Astrocyte (in vitro differentiated cells and primary cell): ENCODE measurements at regions not wholly inside any gene's neighbourhood (a gene's known extent, or its start where the extent isn't known, plus 50 kb on each side); places are given as distances from the start of the nearest gene placed in this dataset.

Experiments used
- DNase-seq: peaks from one replicate; pipeline ENCODE4 v3.0.0-alpha.2; 2010; ENCODE audit warnings: low read depth
- FAIRE-seq: peaks from 2 replicates; lab custom pipeline; 2011; peaks lifted over from hg19 to GRCh38; lab: Jason Lieb, UNC
- H2AFZ ChIP-seq: 2 replicates; pipeline ENCODE4 v1.6.0; 2012; ENCODE audit warnings: low read depth, low read length, inconsistent platforms
- H3K27ac ChIP-seq: 2 replicates; pipeline ENCODE4 v1.5.1; 2011; ENCODE audit warnings: low read depth, low read length, inconsistent platforms
- H3K27me3 ChIP-seq: 2 replicates; pipeline ENCODE4 v1.6.0; 2011; ENCODE audit warnings: low read length, inconsistent platforms; ENCODE audit not compliant: insufficient read depth
- H3K36me3 ChIP-seq: 2 replicates; pipeline ENCODE4 v1.5.1; 2011; ENCODE audit warnings: low read length, inconsistent platforms; ENCODE audit not compliant: insufficient read depth
- H3K4me1 ChIP-seq: 2 replicates; pipeline ENCODE4 v1.5.1; 2011; ENCODE audit warnings: low read length, inconsistent platforms; ENCODE audit not compliant: insufficient read depth
- H3K4me2 ChIP-seq: 2 replicates; pipeline ENCODE4 v1.6.0; 2012; ENCODE audit warnings: low read length, inconsistent platforms
- H3K4me3 ChIP-seq: 2 replicates; pipeline ENCODE4 v1.5.1; 2011; ENCODE audit warnings: low read depth, mild to moderate bottlenecking, low read length, inconsistent platforms; ENCODE audit not compliant: insufficient read depth
- H3K79me2 ChIP-seq: 2 replicates; pipeline ENCODE4 v1.6.0; 2012; ENCODE audit warnings: mild to moderate bottlenecking, low read length, inconsistent platforms; ENCODE audit not compliant: insufficient read depth
- H3K9ac ChIP-seq: 2 replicates; pipeline ENCODE4 v1.6.0; 2012; ENCODE audit warnings: mild to moderate bottlenecking, low read length, inconsistent platforms
- H3K9me3 ChIP-seq: 2 replicates; pipeline ENCODE4 v1.5.1; 2012; ENCODE audit warnings: low read depth, mild to moderate bottlenecking, low read length, inconsistent platforms; ENCODE audit not compliant: insufficient read depth
- H4K20me1 ChIP-seq: 2 replicates; pipeline ENCODE4 v1.6.0; 2012; ENCODE audit warnings: low read length, inconsistent platforms; ENCODE audit not compliant: insufficient read depth
- H3K27ac Mint-ChIP-seq: one replicate; pipeline ENCODE4 v1.8.0; 2021; ENCODE audit warnings: mild to moderate bottlenecking, mixed read lengths; ENCODE audit not compliant: unreplicated experiment
- H3K27me3 Mint-ChIP-seq: one replicate; pipeline ENCODE4 v1.8.0; 2021; ENCODE audit warnings: low read depth, mixed read lengths; ENCODE audit not compliant: unreplicated experiment
- H3K36me3 Mint-ChIP-seq: one replicate; pipeline ENCODE4 v1.8.0; 2021; ENCODE audit warnings: low read depth, mixed read lengths; ENCODE audit not compliant: unreplicated experiment
- H3K4me1 Mint-ChIP-seq: one replicate; pipeline ENCODE4 v1.8.0; 2021; ENCODE audit warnings: low read depth, mixed read lengths; ENCODE audit not compliant: unreplicated experiment
- H3K4me3 Mint-ChIP-seq: one replicate; pipeline ENCODE4 v1.8.0; 2021; ENCODE audit warnings: mild to moderate bottlenecking, moderate library complexity, mixed read lengths; ENCODE audit not compliant: unreplicated experiment
- H3K9me3 Mint-ChIP-seq: one replicate; pipeline ENCODE4 v1.8.0; 2021; ENCODE audit warnings: mild to moderate bottlenecking, mixed read lengths; ENCODE audit not compliant: unreplicated experiment
- EZH2 ChIP-seq: IDR thresholded peaks from 2 replicates; pipeline ENCODE4 v1.6.1; 2012; ENCODE audit warnings: mild to moderate bottlenecking, low read length, inconsistent platforms; ENCODE audit not compliant: insufficient read depth
- TF ChIP-seq, protein P1 (sequence below): IDR thresholded peaks from 2 replicates; pipeline ENCODE4 v1.5.1; 2011; ENCODE audit warnings: low read depth, mild to moderate bottlenecking, inconsistent platforms, low read length, moderate library complexity; ENCODE audit not compliant: insufficient read depth

DNA sequence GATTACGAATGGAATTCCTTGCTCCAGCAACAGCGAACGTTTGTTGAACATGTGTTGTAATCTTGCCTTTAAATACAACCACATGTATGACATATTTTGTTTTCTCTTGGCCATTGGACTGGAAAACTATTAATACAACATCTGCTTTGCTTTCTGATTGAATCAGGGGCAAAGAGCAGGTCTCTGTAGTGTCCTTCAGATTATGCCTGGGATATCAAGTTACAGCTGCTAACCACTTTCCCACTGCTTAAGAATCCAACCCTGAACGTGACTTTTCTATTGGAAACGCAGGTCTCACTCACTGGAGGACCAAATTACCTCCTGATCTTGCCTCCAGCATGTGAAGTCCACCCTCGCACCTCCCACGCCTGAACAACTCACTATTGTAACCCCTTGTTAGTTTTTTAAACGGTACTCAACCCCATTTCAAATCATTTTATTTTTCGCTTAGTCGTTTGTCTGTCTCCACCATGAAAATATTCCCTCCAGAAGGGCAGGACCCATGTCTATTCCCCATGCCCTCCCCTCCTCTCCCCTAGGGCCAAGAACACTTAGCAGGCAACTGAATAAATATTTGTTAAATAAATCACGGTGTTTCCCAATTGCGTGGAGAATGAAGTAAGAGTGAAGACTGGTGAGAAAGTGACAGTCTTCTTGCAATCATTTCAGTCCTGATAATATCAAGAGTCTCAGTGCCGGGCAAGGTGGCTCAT lies 57.4 kb upstream of the MRTFB start:
- Histone ChIP-seq H3K9me3 (no peaks in the 10 kb centered on the region), H3K9ac (peak overlapping the region; percentile 10), H3K36me3 (no peaks in the 10 kb centered on the region), H3K27me3 (no peaks in the 10 kb centered on the region), H3K4me3 (no peak overlapping the region), H2AFZ (no peak overlapping the region), H3K79me2 (no peaks in the 10 kb centered on the region), H3K4me1 (peaks cover 14% of the 10 kb centered on the region), H4K20me1 (no peaks in the 10 kb centered on the region), H3K4me2 (peak overlapping the region; percentile 68), H3K27ac (peak overlapping the region; percentile 19)
- DNase-seq (peak; percentile 83), FAIRE-seq (no peak)
- H3K9me3 Mint-ChIP-seq, result no peaks in the 10 kb centered on the region
- H3K4me3 Mint-ChIP-seq, result peak overlapping the region; percentile 17
- no peaks in the 10 kb centered on the region for H3K27me3 Mint-ChIP-seq
- peak overlapping the region; percentile 34 for H3K27ac Mint-ChIP-seq
- H3K4me1 Mint-ChIP-seq, result peaks cover 23% of the 10 kb centered on the region
- no peaks in the 10 kb centered on the region for H3K36me3 Mint-ChIP-seq
- TF ChIP-seq, protein P1, sequence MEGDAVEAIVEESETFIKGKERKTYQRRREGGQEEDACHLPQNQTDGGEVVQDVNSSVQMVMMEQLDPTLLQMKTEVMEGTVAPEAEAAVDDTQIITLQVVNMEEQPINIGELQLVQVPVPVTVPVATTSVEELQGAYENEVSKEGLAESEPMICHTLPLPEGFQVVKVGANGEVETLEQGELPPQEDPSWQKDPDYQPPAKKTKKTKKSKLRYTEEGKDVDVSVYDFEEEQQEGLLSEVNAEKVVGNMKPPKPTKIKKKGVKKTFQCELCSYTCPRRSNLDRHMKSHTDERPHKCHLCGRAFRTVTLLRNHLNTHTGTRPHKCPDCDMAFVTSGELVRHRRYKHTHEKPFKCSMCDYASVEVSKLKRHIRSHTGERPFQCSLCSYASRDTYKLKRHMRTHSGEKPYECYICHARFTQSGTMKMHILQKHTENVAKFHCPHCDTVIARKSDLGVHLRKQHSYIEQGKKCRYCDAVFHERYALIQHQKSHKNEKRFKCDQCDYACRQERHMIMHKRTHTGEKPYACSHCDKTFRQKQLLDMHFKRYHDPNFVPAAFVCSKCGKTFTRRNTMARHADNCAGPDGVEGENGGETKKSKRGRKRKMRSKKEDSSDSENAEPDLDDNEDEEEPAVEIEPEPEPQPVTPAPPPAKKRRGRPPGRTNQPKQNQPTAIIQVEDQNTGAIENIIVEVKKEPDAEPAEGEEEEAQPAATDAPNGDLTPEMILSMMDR, result no peak
- TF ChIP-seq EZH2, result no peak

DNA sequence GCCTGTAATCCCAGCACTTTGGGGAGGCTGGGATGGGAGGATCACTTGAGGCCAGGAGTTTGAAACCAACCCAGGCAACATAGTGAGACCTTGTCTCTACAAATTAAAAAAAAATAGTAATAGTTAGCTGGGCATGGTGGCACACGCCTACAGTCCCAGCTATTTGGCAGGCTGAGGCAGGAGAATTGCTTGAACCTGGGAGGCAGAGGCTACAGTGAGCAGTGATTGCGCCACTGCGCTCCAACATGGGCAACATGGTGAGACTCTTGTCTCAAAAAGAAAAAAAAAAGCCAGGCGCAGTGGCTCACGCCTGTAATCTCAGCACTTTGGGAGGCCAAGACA lies 56.9 kb upstream of the MRTFB start:
- H3K27ac Mint-ChIP-seq, result peak overlapping the region; percentile 34

DNA sequence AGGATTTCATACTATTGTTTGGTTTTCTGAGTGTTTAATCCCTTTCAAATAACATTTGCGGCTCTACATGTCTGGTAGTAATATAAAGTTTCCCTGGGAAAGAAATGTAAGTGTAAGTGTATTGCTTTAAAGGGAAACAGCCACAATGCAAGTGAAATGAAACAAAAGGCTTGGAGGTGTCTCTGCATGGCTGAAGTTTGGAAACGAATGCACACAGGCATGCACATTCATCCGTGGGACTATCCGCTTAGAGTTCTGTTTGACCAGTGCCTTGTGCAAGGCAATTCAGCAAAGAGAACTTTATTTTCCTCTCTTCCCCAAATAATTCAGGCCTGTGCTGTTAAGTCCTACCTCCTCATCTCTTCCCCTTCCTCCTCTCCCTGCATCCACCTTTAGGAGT lies 56.1 kb upstream of the MRTFB start:
- Histone ChIP-seq H3K27me3 (no peaks in the 10 kb centered on the region), H3K9ac (no peak overlapping the region), H3K9me3 (no peaks in the 10 kb centered on the region), H3K4me1 (peaks cover 14% of the 10 kb centered on the region), H4K20me1 (no peaks in the 10 kb centered on the region), H3K27ac (no peak overlapping the region), H3K36me3 (no peaks in the 10 kb centered on the region), H2AFZ (no peak overlapping the region), H3K4me3 (no peak overlapping the region), H3K79me2 (no peaks in the 10 kb centered on the region), H3K4me2 (no peak overlapping the region)
- Mint-ChIP-seq H3K36me3 (no peaks in the 10 kb centered on the region), H3K27ac (no peak overlapping the region), H3K4me3 (no peak overlapping the region), H3K9me3 (peaks cover 3% of the 10 kb centered on the region), H3K4me1 (peaks cover 23% of the 10 kb centered on the region), H3K27me3 (no peaks in the 10 kb centered on the region)
- TF ChIP-seq, protein P1, result no peak
- TF ChIP-seq EZH2, result no peak
- DNase-seq (no peak), FAIRE-seq (no peak)

More for the DNA sequence above, 56.9 kb upstream of the MRTFB start:
- Mint-ChIP-seq H3K9me3 (peaks cover 3% of the 10 kb centered on the region), H3K4me3 (no peak overlapping the region), H3K27me3 (no peaks in the 10 kb centered on the region), H3K36me3 (no peaks in the 10 kb centered on the region), H3K4me1 (peaks cover 23% of the 10 kb centered on the region)
- Histone ChIP-seq H3K9ac (no peak overlapping the region), H3K27ac (no peak overlapping the region), H4K20me1 (no peaks in the 10 kb centered on the region), H3K4me2 (no peak overlapping the region), H3K27me3 (no peaks in the 10 kb centered on the region), H3K9me3 (no peaks in the 10 kb centered on the region), H2AFZ (no peak overlapping the region), H3K4me3 (no peak overlapping the region), H3K79me2 (no peaks in the 10 kb centered on the region), H3K4me1 (peaks cover 14% of the 10 kb centered on the region), H3K36me3 (no peaks in the 10 kb centered on the region)
- DNase-seq (no peak), FAIRE-seq (no peak)
- TF ChIP-seq EZH2, result no peak
- TF ChIP-seq, protein P1, result no peak
